AG10803 (cell line): ENCODE measurements at regions not wholly inside any gene's neighbourhood (a gene's known extent, or its start where the extent isn't known, plus 50 kb on each side); places are given as distances from the start of the nearest gene placed in this dataset.

Experiments
- DNase-seq: peaks from one replicate; pipeline ENCODE4 v3.0.0; 2010; ENCODE audit warnings: low read depth
- H3K4me3 ChIP-seq: 2 replicates; pipeline ENCODE4 v1.5.1; 2011; ENCODE audit warnings: mild to moderate bottlenecking, low read length, control low read depth
- CTCF ChIP-seq: conservative IDR thresholded peaks from 2 replicates; pipeline ENCODE4 v1.5.1; 2011; ENCODE audit warnings: mild to moderate bottlenecking, low read length, control low read depth, inconsistent platforms

GRCh38 chr11:96964661-96965060, 574.8 kb downstream of the JRKL start:
- no peak overlapping the region for H3K4me3 ChIP-seq
- no peak for DNase-seq
- TF ChIP-seq CTCF: no peak

DNA sequence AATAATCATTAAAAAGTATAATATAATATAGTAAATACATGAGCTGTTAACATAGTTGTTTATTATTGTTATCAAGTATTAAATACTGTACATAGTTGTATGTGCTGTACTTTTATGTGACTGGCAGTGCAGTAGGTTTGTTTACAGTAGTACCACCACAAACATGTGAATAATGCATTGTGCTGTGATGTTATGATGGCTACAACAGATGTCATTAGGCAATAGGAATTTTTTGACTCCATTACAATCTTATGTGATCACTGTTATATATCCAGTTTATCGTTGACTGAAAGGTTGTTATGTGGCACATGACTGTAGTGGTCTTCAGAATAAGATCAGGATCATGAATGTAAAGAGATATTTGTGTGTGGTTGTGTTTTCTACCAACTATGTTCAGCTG, 577.8 kb downstream of the JRKL start:
- no peak for DNase-seq
- TF ChIP-seq CTCF: no peak
- H3K4me3 ChIP-seq: no peak overlapping the region

DNA sequence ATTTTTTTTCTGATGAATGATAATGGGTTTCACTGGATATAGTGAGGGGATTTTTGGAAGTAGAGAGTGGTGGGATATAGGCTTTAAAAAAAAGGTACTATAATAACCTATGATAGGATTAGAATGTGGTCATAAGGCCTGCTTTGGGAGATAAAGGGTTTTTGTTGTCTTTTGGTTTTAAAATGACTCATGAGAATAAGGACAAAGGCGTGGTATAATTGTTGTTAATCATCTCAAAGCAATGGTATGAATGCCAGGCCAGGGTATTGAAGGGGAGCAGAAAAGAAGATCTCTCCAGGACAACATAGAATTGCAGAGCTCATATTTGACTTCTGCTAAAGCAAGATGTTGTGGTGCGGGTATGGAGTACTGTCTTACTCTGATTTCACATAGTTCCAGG, 579.4 kb downstream of the JRKL start:
- no peak for TF ChIP-seq CTCF
- H3K4me3 ChIP-seq: no peak overlapping the region

DNA sequence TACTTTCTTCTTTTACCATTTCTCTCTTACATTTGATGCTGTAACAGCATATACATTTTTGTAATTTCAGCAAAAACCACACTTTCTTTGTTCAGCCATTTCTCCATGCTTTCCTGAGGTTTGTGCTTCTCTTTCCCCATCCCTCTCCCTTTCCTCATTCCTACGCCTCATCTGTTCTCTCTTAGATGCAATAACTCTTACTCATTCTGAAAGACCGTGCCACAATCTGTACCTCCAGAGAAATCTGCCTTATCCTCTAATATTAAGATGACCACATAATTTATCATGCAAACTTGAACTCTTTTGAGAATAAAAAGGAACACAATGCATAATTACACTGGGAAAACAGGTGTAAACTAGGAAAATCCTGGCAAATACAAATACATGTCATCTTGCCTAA, 588.9 kb downstream of the JRKL start:
- no peak for TF ChIP-seq CTCF

More for the DNA sequence above, 579.4 kb downstream of the JRKL start:
- no peak for DNase-seq

GRCh38 chr11:96986516-96986915, 596.7 kb downstream of the JRKL start:
- H3K4me3 ChIP-seq: no peak overlapping the region
- TF ChIP-seq CTCF: no peak
- no peak for DNase-seq

More for the DNA sequence above, 588.9 kb downstream of the JRKL start:
- DNase-seq: no peak
- H3K4me3 ChIP-seq: no peak overlapping the region

DNA sequence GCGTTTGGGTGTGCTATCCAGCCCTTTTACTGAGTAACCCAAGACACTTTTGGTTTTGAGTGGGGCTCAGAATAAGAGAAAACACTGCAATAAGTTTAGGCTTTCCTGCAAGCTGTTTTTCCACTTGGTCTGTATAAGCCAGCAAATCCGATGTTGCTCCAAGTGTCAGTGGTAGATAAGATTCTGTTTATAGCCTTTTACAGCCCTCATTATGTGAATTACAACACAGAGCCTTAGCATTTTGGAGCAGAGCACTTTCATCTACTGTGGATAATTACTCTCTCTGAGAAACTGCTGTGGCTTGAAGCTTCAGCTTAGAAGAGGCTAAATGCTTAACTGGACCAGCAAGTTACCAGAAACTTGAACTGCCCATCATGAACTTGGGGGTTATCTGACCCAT, 601.1 kb downstream of the JRKL start:
- TF ChIP-seq CTCF: no peak

GRCh38 chr11:97000481-97000880, 610.7 kb downstream of the JRKL start:
- H3K4me3 ChIP-seq: no peak overlapping the region
- DNase-seq: no peak
- TF ChIP-seq CTCF: no peak

More for the DNA sequence above, 601.1 kb downstream of the JRKL start:
- H3K4me3 ChIP-seq: no peak overlapping the region
- DNase-seq: no peak
